DND-41 (cell line): ENCODE measurements at regions not wholly inside any gene's neighbourhood (a gene's known extent, or its start where the extent isn't known, plus 50 kb on each side); places are given as distances from the start of the nearest gene placed in this dataset.

Source experiments
- ATAC-seq: fragments of 200-7000 bp; cut with Tn5 transposase; 3 replicates; pipeline ENCODE4 v1.9.1; 2021; ENCODE audit warnings: low read depth; ENCODE audit not compliant: insufficient read depth
- DNase-seq: peaks from one replicate; pipeline ENCODE4 v3.0.0-alpha.2; 2020
- H2AFZ ChIP-seq: 2 replicates; pipeline ENCODE4 v1.6.0; 2012; ENCODE audit warnings: low read depth, low read length
- H3K27ac ChIP-seq: 2 replicates; pipeline ENCODE4 v1.5.1; 2012; ENCODE audit warnings: low read length, inconsistent platforms
- H3K27me3 ChIP-seq: fragments of 200-600 bp; sonication (generic); 2 replicates; pipeline ENCODE4 v1.6.0; 2012; ENCODE audit warnings: low read length, mild to moderate bottlenecking, inconsistent platforms; ENCODE audit not compliant: insufficient read depth, poor library complexity
- H3K36me3 ChIP-seq: 2 replicates; pipeline ENCODE4 v1.5.1; 2012; ENCODE audit warnings: low read length, inconsistent platforms; ENCODE audit not compliant: insufficient read depth
- H3K4me1 ChIP-seq: 2 replicates; pipeline ENCODE4 v1.5.1; 2012; ENCODE audit warnings: mild to moderate bottlenecking, low read length; ENCODE audit not compliant: insufficient read depth
- H3K4me2 ChIP-seq: 2 replicates; pipeline ENCODE4 v1.6.0; 2012; ENCODE audit warnings: mild to moderate bottlenecking, moderate library complexity, low read length, inconsistent platforms; ENCODE audit not compliant: insufficient read depth
- H3K4me3 ChIP-seq, 2 experiments: fragments of 200-600 bp in 1 of 2; shearing (Covaris generic) in 1 of 2; 2 replicates each; pipeline ENCODE4 v1.5.1; 2012 to 2016; ENCODE audit warnings: inconsistent platforms in 2 of 2, low read length in 2 of 2, mild to moderate bottlenecking in 2 of 2, low read depth in 1 of 2, moderate library complexity in 1 of 2
- H3K79me2 ChIP-seq: 2 replicates; pipeline ENCODE4 v1.6.0; 2012; ENCODE audit warnings: low read length, inconsistent platforms; ENCODE audit not compliant: insufficient read depth
- H3K9ac ChIP-seq: 2 replicates; pipeline ENCODE4 v1.6.0; 2012; ENCODE audit warnings: low read depth, mild to moderate bottlenecking, inconsistent platforms, low read length, moderate library complexity
- H3K9me3 ChIP-seq: 2 replicates; pipeline ENCODE4 v1.5.1; 2012; ENCODE audit warnings: low read length, moderate library complexity, mild to moderate bottlenecking, inconsistent platforms; ENCODE audit not compliant: insufficient read depth, severe bottlenecking
- H4K20me1 ChIP-seq: 2 replicates; pipeline ENCODE4 v1.6.0; 2012; ENCODE audit warnings: low read length; ENCODE audit not compliant: insufficient read depth
- EZH2 ChIP-seq: IDR thresholded peaks from 3 replicates; pipeline ENCODE4 v1.6.1; 2012; ENCODE audit warnings: borderline replicate concordance, low read depth, mild to moderate bottlenecking, moderate library complexity, low read length, inconsistent platforms; ENCODE audit not compliant: severe bottlenecking
- TF ChIP-seq, protein P1 (sequence below): IDR thresholded peaks from 2 replicates; pipeline ENCODE4 v1.5.1; 2012; ENCODE audit warnings: borderline replicate concordance, low read length, moderate library complexity, mild to moderate bottlenecking; ENCODE audit not compliant: poor library complexity, severe bottlenecking; ENCODE audit errors: extremely low read depth

DNA sequence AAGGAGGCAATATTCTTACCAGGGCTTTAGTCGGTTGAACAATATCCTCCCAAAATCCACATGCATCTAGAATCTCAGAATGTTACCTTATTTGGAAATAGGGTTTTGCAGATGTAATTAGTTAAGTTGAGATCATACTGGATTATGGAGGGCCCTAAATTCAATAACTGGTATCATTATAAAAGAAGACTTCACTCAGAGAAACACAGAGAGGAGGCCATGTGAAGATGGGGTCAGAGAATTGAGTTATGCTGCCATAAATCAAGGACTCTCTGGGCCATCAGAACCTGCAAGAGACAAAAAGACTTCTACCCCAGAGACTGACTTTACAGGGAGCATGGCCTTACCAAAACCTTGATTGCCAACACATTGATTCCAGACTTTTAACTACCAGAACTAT lies 1611.1 kb downstream of the SLITRK5 start:
- ATAC-seq: no peak
- Histone ChIP-seq H2AFZ (no peak overlapping the region), H3K27me3 (no peaks in the 10 kb centered on the region), H3K36me3 (no peaks in the 10 kb centered on the region), H3K9me3 (no peaks in the 10 kb centered on the region), H3K4me2 (no peak overlapping the region), H3K4me1 (no peaks in the 10 kb centered on the region), H4K20me1 (no peaks in the 10 kb centered on the region), H3K27ac (no peak overlapping the region), H3K9ac (no peak overlapping the region), H3K4me3 (no peak overlapping the region), H3K79me2 (no peaks in the 10 kb centered on the region)
- DNase-seq: no peak
- TF ChIP-seq, protein P1, sequence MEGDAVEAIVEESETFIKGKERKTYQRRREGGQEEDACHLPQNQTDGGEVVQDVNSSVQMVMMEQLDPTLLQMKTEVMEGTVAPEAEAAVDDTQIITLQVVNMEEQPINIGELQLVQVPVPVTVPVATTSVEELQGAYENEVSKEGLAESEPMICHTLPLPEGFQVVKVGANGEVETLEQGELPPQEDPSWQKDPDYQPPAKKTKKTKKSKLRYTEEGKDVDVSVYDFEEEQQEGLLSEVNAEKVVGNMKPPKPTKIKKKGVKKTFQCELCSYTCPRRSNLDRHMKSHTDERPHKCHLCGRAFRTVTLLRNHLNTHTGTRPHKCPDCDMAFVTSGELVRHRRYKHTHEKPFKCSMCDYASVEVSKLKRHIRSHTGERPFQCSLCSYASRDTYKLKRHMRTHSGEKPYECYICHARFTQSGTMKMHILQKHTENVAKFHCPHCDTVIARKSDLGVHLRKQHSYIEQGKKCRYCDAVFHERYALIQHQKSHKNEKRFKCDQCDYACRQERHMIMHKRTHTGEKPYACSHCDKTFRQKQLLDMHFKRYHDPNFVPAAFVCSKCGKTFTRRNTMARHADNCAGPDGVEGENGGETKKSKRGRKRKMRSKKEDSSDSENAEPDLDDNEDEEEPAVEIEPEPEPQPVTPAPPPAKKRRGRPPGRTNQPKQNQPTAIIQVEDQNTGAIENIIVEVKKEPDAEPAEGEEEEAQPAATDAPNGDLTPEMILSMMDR: no peak
- no peak for TF ChIP-seq EZH2

GRCh38 chr13:89287381-89287780 lies 1616.2 kb downstream of the SLITRK5 start:
- ATAC-seq: no peak
- Histone ChIP-seq H3K27me3 (no peaks in the 10 kb centered on the region), H3K4me3 (no peak overlapping the region), H3K36me3 (no peaks in the 10 kb centered on the region), H3K27ac (no peak overlapping the region), H3K4me2 (no peak overlapping the region), H3K9ac (no peak overlapping the region), H2AFZ (no peak overlapping the region), H4K20me1 (no peaks in the 10 kb centered on the region), H3K9me3 (no peaks in the 10 kb centered on the region), H3K79me2 (no peaks in the 10 kb centered on the region), H3K4me1 (no peaks in the 10 kb centered on the region)
- TF ChIP-seq, protein P1: no peak
- TF ChIP-seq EZH2: no peak
- DNase-seq: no peak

DNA sequence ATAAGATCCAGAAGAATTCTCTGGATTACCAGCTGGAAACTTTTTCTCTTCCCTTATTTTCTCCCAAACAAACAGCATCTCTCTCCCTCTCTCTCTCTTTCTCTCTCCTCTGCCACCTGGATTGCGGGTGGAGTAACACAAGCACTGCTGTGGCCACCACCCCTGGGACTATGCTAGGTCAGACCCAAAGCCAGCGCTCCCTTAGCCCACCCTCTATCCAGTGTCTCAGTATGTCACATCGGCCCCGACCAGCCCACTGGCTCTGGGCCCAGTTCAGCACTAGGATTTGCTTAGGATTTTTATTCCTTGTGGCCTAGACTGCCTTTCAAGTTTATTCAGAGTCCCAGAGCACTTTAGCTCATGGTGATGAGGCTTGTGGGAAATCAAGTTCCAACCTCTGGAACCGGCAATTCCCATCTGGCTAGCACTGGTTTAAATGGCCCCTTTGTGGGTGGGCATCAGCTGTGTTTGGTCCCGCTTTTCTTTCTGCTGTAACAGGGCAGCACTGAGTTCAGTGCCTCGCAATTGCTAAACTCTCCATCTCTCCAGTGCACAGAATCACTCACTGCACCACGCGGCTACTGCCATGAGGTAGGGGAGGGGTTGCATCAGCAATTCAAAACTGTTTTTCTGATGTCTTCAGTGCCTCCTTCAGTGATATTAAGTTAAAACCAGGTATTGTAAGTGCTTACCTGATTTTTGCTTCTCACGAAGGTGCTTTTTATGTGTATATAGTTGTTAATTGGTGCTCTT lies 1623.1 kb downstream of the SLITRK5 start:
- Histone ChIP-seq H3K27ac (no peak overlapping the region), H3K9me3 (no peaks in the 10 kb centered on the region), H3K79me2 (no peaks in the 10 kb centered on the region), H3K4me2 (no peak overlapping the region), H3K4me3 (no peak overlapping the region), H4K20me1 (no peaks in the 10 kb centered on the region), H2AFZ (no peak overlapping the region), H3K4me1 (no peaks in the 10 kb centered on the region), H3K9ac (no peak overlapping the region), H3K27me3 (no peaks in the 10 kb centered on the region), H3K36me3 (no peaks in the 10 kb centered on the region)
- TF ChIP-seq, protein P1: no peak
- no peak for ATAC-seq
- DNase-seq: no peak

DNA sequence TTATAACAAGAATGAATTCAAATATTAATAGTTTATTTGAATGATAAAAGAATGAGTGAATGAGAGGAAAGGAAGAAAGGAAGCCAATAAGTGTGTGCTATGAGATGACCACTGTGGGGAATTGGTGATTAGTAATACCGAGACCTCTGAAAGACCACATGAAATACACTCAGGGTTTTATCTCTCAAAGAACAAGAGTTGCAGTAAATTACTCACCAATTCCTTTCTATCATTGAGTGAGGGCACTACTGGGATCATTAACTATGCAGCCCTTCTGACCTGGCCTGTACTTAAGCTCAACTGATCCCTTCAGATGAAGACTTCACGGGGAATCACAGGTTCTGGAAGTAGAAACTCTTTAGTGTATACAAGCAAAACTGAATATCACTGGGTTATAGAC lies 1636.1 kb downstream of the SLITRK5 start:
- Histone ChIP-seq H2AFZ (no peak overlapping the region), H3K36me3 (no peaks in the 10 kb centered on the region), H3K9me3 (no peaks in the 10 kb centered on the region), H4K20me1 (no peaks in the 10 kb centered on the region), H3K27ac (no peak overlapping the region), H3K9ac (no peak overlapping the region), H3K4me3 (no peak overlapping the region), H3K4me2 (no peak overlapping the region), H3K27me3 (no peaks in the 10 kb centered on the region), H3K4me1 (no peaks in the 10 kb centered on the region), H3K79me2 (no peaks in the 10 kb centered on the region)
- no peak for TF ChIP-seq EZH2
- TF ChIP-seq, protein P1: no peak
- ATAC-seq (no peak), DNase-seq (no peak)
